GM21528 (cell line): ENCODE measurements at regions not wholly inside any gene's neighbourhood (a gene's known extent, or its start where the extent isn't known, plus 50 kb on each side); places are given as distances from the start of the nearest gene placed in this dataset.

ENCODE experiments used
- ATAC-seq: cut with Tn5 transposase; IDR thresholded peaks from one replicate; pipeline ENCODE4 v1.9.1; 2021; ENCODE audit warnings: mild to moderate bottlenecking, moderate library complexity; ENCODE audit not compliant: unreplicated experiment, low FRiP score

DNA sequence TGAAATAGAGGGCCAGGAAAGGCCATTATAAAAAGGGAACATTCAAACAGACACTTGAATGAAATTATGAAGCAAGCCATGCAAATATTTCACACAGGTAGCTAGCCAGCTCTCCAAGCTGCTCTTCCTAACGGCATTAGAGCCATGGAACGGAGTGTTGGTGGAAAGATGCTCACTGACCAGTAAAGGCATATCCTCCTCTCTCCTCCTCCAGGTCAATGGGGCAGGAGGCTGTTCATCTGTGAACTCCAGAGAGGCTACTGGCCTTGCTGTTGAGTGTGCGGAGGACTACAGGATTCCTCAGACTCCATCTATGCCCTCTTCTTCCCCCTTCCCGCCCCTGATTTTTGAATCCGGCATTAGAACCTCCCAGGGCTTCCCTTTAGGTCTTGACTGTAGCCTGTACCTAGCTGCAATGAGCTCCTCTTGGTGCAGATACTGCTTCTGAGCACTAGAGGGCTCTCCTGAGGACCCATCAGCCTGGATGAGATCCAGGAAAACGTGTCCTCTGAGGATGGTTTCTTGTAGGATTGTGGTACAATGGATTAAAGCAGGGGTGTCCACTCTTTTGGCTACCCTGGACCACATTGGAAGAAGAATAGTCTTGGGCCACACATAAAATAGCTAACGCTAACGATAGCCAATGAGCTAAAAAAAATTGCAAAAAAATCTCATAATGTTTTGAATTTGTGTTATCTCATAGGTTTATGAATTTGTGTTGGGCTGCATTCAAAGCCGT lies 162.2 kb downstream of the SREK1 start:
- ATAC-seq, result peak; percentile 85

DNA sequence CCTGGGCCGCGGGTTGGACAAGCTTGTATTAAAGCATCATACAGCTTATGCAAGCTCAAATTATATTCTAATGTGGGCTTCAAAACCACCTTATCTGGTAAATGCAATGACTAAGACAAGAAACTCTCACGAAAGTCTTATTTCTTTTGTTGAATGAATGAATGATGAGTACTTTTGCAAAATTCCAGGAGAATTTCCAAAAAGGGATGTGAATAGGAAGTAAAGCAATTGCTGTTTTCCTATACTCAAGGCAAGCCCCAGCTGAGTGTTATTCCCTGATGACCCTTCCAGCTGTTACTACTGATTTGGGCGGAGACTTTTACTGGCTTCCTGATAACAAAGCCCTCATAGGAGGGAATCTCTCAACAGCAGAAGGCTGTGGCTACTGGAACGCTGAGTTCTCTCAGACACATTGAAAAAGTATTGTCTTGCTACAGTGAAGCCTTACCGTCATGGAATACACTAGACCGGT lies 162.8 kb downstream of the SREK1 start:
- ATAC-seq, result no peak

DNA sequence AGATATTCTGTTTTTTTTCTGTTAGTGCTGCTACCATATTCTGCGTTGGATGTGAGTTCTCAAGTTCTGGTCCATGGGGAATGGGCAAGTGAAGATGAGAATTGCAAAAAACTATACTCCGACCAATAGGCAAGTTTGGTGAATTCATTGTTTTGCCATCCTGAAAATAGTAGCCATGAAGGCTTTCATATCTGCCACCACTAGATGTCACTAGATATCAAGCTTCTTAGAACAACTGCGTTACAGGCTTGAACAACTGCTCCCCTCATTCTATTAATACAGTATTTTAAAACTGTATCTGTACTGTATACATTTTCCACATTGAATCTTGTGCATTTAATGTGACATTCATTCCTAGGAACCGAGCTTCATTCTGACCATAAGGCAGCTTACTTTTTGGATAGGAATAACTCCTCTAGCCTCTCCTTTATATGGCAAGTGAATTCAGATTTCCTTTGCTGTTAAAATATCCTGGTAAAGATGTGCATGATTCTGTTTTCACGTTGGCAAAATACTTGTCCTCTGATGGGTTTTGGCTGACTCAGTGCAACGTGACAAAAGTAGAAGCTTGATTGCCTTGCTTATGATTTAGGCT lies 163.6 kb downstream of the SREK1 start:
- no peak for ATAC-seq

DNA sequence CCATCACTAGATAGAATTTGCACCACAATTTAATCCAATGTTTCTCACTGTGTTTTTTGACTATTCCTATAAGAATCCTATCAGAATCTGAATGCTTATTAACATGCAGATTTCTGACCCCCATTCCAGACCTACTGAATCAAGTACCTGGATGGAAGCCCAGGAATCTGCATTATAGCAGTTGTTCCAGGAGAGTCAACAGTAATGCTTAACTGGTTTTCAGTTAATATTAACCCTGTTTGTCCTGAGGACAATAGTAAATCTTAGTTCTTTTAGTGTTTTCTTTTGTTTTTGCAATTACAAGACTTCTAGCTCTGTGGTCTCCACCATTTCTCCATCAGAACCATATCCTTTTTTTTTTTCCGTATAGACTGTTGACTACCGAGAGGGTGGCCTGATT lies 168.2 kb downstream of the SREK1 start:
- no peak for ATAC-seq

DNA sequence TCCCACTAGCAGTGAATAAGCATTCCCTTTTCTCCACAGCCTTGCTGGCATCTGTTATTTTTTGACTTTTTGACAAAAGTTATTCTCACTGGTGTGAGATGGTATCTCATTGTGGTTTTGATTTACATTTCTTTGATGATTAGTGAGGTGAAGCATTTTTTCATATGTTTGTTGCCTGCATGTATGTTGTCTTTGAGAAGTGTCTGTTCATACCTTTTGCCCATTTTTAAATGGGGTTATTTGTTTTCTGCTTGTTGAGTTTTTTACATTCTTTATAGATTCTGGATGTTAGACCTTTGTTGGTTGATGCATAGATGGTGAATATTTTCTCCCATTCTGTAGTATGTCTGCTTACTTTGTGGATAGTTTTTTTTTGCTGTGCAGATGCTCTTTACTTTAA lies 171.7 kb downstream of the SREK1 start:
- ATAC-seq, result no peak

DNA sequence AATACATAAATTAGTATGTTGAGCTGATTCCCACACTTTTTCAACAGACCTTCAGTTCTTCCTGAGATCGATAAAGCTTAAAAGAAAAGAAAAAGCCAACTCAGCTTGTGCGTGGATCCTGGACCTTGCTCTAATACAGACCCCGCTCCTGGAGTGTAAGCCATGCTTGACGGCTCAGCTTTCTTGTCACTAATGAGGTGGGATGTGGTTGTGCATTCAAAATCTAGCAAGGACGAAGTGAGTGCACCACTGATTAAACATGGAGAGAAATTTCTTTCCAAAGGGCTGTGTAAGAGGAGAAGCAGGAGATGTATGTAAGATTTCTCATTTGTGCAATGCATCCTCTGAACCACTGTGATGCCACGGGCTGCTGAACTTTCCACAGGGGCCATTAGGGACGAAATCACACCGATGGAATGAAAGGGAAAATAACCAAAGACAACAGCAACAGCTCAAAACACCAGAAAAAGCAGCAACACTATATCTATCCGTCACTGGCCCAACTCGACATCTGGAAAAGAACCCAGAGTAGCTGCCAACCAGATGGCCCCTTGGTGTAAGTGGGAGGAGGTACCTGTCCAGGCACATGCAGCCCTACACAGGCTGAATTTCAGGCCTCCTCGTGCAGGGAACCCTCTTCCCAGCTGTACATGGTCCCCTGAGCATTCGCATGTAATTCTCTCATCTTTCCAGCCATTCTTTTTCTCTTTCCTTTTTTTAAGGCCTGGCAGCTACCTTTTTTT lies 178.9 kb downstream of the SREK1 start:
- ATAC-seq, result no peak

DNA sequence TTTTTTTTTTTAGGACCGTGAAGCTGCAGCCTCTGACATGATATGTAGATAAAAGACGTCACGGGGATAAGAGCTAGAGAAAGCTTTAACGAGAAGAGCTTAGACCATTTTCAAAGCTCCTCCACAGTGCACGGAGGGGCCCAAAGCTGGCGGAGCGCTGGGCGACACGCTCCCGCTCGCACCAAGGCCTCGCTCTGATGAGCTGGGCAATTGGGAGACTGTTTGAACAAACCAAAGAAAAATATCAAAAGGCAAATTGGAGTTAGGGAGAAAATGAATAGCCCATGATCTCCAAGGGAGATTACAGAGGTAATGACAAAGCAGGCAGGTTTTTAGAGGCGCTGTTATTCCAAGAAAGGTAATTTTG lies 179.4 kb downstream of the SREK1 start:
- no peak for ATAC-seq

DNA sequence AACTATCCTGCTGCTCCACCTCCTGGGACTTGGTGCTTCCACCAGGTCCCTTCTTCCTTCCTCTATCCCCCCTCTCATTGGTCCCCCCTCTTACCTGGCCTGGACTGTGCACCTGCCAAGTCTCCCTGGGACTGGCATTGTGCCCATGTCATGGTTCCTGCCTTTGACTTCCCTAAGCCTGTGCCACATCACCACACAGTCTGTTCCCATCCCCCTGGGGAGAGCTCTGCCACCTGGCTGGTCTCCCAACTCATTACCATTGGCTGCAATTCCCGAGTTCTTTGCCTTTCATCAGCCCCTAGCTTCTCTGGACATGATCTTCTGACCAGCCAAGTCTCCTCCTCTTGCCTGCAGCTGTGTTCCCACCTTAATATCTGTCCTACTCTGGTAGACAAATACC lies 180.3 kb downstream of the SREK1 start:
- no peak for ATAC-seq

DNA sequence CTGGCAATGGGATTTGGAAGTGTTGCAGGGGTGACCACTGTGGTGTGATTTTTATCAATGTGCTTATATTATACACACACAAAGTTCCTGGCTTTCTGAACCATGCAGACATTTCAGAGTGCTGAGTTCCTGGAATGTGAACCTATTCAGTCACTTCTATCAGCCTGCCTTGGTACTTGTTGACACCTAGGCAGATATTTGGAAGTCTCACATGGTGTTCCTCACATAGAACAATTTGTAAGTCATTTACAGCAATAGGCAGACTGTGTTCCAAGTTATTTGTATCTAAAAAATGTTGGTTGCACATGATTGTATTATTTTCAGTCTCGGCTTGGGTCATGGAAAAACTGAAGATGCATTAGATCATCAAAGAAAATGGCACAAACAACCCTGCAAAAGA lies 182.2 kb downstream of the SREK1 start:
- no peak for ATAC-seq

DNA sequence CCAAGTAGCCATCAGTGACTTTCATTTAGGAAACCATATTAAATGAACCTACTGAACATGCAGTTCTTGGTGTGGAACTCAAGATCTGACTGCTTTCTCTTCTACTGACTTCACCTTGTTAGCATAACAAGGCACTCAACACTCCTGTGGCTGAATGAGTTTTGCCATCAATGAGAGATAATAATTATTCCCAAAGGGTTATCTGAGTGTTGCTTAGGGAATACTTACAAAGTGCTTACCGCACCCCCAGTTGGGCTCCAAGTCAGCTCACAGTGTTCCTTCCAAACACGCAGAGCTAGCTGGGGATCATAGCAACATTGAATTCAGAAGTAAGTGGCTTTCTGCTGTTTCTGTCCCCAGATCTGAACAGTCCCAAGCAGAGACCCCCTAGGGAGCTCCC lies 182.9 kb downstream of the SREK1 start:
- no peak for ATAC-seq

DNA sequence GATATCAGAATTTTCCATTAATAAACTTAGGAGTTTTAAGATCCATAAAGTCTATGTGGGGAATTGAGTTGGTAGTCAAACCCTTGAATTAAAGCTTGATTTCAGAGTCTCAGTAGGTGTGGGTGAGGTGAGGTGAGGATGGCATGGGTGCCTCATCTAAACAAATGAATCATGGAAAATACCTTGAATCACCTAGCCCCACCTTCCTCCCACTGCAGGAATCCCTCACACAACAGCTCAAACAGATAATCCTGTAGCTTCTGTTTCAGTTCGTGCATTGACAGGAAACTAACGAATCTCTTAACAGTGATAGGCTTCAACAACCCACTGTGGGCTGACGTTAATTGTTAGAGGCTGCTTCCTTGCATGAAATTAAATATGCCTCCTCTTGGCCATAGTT lies 185.0 kb downstream of the SREK1 start:
- no peak for ATAC-seq

DNA sequence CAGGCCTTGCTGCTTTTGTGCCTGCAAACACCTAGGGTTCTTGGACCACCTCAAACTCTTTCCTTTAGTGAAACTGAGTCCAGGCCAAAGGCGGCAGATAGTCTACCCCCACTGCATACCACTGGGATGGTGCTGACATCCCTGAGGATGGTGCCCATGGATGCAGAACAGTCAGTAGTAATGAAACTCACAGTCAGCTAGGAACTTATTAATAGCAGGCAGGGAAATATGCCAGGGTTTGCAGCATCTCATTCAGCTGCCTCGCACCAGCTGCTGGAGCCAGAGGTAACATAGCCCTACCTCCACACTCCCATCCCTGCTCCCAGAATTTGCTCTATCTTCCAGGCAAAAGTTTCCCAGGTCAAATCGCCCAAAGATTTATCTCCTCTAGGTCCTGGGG lies 189.1 kb downstream of the SREK1 start:
- ATAC-seq, result no peak

DNA sequence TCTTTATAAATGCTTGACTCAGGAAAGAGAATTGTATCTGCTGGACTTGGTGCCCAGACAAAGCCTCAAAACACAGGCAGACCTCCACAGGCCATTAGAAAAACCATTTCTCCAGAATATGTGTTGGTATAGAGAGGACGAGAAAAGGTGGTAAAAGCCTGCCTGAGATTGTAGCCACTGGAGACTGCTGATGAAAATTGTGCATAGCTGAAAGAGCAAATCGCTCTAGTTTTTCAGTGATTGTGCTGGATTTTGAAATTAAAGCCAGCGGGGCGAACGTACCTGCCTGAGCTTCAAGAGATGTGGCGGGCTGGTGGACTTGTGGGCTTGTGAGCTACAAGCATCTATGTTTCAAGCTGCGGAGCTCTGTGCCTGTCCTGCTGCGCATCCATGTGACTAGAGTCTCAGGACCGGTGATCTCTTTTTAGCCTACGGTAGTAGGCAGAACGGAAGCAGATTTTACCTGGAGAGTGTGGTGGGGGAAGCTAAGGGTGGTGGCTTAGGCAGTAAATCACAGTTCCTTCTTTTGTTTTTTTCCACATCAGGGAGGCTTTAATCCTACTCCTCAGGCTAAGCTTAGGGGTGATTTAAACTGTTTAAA lies 193.6 kb downstream of the SREK1 start:
- no peak for ATAC-seq

DNA sequence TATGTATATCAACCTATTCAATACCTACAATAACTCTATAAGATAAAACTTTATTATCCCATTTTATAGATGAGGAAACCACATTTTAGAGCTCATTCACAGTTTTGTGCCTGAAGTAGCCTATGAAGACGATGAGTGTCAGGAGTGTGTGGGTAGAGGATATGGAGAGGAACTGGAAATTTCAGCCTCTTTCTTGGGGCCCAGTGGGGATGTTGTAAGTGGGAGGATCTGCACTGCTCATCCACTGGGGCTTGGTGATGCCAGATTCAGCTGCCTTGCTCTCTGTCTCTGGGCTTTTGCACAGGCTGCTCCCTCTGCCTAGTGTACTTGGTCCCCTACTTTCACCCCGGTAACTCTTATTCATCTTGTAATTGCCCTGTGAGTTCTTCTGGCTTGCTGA lies 194.7 kb downstream of the SREK1 start:
- ATAC-seq, result no peak

DNA sequence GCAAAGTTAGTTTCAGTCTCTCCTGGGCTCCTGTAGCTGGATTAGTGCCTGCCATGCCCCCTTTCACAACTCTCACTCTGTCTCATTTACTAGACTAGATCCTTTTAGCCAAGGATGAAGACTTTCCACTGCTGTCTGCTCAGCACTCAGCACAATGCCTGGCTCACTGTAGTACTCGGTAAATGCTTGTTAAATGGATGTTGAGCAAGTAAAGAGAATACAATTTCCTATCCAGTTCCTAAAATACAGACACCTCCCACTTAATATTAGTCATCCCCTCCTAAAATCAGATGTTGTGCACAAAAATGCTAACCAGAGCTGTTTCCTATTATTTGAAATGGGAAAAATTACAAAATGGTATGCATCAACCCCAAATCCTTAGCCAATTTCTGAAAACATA lies 195.8 kb downstream of the SREK1 start:
- no peak for ATAC-seq

DNA sequence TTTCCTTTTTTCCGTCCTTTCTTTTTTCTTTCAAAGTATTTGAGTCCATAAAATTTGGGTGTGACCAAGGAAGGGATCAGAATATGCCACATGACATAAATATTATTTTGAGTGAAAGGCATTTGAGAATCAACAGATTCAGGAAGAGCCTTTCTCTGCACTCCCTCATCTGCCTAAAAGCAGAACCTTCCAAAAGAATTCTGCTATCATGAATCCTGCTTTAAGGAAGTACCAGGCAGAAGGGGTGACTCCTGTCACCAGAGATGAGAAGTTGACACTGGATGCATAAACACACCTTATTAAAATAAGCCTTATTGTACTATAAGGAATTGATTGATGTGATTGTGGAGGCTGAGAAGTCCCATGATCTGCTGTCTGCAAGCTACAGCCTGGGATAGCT lies 196.7 kb downstream of the SREK1 start:
- ATAC-seq, result no peak

DNA sequence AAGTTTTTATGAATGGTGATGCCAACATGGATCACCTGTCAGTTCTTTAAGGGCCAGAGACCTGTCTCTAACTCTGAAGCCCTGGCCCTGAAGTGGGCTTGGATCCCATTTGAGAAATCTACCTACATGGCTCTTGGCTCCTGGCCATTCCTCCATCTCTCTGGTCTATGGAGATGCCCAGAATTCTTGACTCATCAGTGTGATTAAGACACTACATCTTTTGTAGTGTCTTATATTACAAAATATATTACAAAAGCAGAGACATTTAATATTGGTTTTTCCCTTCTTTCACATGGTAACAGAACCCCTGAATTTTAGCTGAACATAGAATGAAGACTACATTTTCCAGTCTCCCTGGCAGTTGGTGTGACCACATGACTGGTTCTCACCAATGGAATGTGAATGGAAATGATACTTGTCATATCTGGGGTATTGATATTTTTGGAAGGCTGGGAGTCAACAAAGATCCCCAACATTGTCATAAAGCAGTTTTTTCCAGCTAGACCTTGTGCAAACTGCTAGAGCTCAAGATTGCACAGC lies 198.3 kb downstream of the SREK1 start:
- ATAC-seq, result no peak

DNA sequence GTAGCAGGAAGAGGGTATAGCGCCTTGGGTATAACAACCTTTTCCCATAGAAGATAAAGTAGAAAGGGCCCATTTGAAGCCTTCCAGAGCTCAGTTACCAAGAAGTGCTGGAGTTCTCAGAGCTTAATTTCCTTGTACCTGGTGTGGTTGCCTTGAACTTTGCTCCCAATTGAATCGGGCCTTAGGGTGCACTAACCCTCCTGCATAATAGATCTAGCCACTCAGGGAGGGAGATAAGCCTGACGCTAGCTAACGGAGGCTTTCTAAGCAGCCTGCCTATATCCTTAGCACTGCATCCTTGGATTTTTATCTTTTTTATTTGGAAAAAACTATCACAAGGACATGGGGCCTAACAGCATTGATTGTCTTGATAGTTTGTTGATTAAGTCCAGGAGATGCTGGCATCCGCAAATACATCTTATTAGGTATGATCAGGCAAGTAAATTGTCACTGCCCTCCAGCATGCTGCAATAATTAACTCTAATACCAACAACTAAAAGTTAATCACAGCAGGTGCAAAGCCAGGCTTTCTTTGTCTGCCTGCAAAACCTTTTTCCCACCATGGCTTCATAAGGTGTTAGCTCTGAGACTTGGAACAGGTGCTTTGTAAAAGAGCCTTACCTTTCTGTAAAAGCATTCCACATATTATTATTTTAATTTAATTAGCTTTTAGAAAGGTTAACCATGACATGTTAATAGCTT lies 199.4 kb downstream of the SREK1 start:
- ATAC-seq, result no peak

DNA sequence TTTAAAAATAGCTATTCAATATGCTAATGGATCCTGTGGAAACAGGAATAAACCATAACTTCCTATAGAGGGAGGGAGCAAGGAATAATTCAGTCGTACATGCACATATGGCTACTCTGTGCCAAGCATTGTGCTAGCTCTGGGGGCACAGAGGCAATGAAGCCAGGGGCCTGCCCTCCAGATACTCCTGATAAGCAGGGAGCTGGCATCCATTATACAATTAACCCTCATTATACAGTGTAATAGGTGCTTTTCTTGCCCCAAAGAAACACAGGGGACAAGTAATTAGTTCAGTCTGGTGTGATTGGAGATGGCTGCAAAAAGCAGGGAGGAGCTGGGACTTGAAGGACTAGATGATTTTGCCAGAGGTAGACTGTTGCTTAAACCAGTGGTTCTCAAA lies 200.4 kb downstream of the SREK1 start:
- ATAC-seq, result no peak

DNA sequence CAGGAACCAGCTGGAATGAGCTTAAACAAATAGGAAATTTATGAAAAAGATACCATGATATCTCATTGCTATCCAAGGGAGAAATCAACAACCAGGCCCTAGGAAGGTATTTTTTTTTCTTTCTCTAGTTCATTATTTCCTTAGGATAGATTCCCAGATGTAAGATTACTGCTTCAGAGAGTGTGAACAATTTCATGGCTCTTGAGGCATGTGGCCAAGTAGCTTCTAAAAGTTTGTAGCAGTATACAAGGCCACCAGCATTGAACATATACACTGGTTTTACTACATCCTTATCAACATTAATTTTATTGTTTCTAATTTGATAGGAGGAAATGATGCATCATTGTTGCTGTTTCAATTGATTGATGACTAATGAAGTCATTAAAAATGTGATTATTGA lies 201.2 kb downstream of the SREK1 start:
- ATAC-seq, result no peak

DNA sequence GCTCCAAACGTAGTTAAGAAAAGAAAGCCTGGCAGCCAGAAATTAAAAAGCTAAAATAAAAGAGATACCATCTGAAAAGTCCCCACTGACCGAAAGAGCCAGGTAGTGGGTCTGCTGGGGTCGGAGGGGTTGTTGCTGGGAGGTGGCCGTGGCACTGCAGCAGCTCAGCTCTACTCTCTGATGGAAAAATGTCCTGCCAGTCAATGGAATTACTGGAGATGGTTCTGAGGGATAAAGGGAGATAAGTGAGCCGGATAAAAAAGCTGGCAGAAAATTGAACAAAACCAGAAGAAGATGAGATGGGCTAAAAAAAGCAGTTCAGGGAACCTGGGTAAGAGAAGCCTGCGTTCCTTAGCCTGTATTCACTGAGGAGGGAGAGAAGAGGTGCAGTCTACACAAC lies 202.8 kb downstream of the SREK1 start:
- ATAC-seq, result no peak
